Kidney (tissue), 13 donors: ENCODE measurements at regions not wholly inside any gene's neighbourhood (a gene's known extent, or its start where the extent isn't known, plus 50 kb on each side); places are given as distances from the start of the nearest gene placed in this dataset.

Experiments
- DNase-seq, 5 donors: peaks; one replicate each; pipeline ENCODE4 v3.0.0-alpha.2; 2013 to 2020
- FAIRE-seq: peaks from 2 replicates; lab custom pipeline; 2012; peaks lifted over from hg19 to GRCh38; lab: Jason Lieb, UNC
- H3K27ac ChIP-seq, 2 donors: one replicate each; pipeline ENCODE4 v1.7.0; 2013; ENCODE audit warnings: low read depth in 2 of 2, low read length in 2 of 2, inconsistent platforms in 1 of 2
- H3K27me3 ChIP-seq: one replicate; pipeline ENCODE4 v1.7.1; 2013; ENCODE audit warnings: low read length, inconsistent platforms; ENCODE audit not compliant: control insufficient read depth, insufficient read depth
- H3K36me3 ChIP-seq, 3 donors: one replicate each; pipeline versions ENCODE4 v1.7.0 to v1.7.1; 2013; ENCODE audit warnings: low read length in 3 of 3, control low read depth in 1 of 3, inconsistent platforms in 1 of 3; ENCODE audit not compliant: insufficient read depth in 3 of 3, control insufficient read depth in 2 of 3
- H3K4me1 ChIP-seq, 3 donors: one replicate each; pipeline versions ENCODE4 v1.7.0 to v1.7.1; 2013; ENCODE audit warnings: low read length in 3 of 3, inconsistent platforms in 1 of 3, low read depth in 1 of 3; ENCODE audit not compliant: control insufficient read depth in 2 of 3, insufficient read depth in 2 of 3
- H3K4me3 ChIP-seq, 3 donors: one replicate each; pipeline versions ENCODE4 v1.7.0 to v1.8.1; 2013; ENCODE audit warnings: low read length in 3 of 3, control low read depth in 1 of 3, inconsistent platforms in 1 of 3
- H3K9ac ChIP-seq, 3 donors: one replicate each; pipeline versions ENCODE4 v1.7.0 to v1.7.1; 2013; ENCODE audit warnings: low read length in 3 of 3, control low read depth in 1 of 3, inconsistent platforms in 1 of 3
- H3K9me3 ChIP-seq, 3 donors: one replicate each; pipeline versions ENCODE4 v1.7.0 to v1.7.1; 2013; ENCODE audit warnings: low read length in 3 of 3, control low read depth in 1 of 3, inconsistent platforms in 1 of 3; ENCODE audit not compliant: control insufficient read depth in 2 of 3, insufficient read depth in 1 of 3
- intact Hi-C: fragments of 100-400 bp; cut with DNase I; formaldehyde crosslinking; loops from one replicate; pipeline ENCODE4 v1.11.1; 2022
- TF ChIP-seq, protein P1 (sequence below): IDR thresholded peaks from 3 replicates; pipeline ENCODE4 v1.5.1; 2012; ENCODE audit warnings: mild to moderate bottlenecking, moderate library complexity, borderline replicate concordance; ENCODE audit not compliant: insufficient read depth; ENCODE audit errors: extremely low read depth
- donor health status: control.
- donor health status: control.
- donor health status: control.
- donor health status: control.
- donor health status: control.
- donor health status: DM: yes; HTN: yes; CAD: no.
- donor health status: Normal renal cell carcinoma (clear cell type).

DNA sequence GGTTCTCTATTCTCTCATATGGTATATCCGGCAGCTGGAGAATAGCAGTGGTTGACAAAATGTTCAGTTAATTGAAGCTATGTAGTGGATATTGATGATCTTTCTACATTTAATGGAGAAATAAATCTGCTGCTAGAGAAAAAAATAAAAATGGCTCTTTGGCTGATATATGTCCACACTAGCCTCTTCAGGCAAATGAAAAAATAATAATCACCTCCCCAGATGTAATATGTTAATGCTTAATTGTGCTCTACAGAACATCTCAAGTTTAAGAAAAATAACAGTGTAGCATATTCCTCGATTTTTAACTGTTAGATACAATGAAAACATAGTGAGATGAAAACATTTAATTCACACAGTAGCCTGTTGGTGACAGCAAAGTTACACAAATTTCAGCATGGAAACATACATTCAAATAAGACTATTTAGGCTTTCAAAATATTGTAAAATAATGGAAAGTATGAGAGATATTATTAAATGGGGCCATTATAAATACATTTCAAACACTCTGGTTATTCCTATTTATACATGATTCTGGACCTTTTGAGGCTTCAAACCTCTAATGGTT is 543.0 kb downstream of the MAT2B start:
- Histone ChIP-seq H3K9ac (no peak overlapping the region), H3K27ac (no peak overlapping the region), H3K4me1 (no peaks in the 10 kb centered on the region), H3K36me3 (no peaks in the 10 kb centered on the region), H3K9me3 (no peaks in the 10 kb centered on the region), H3K4me3 (no peak overlapping the region), H3K27me3 (no peaks in the 10 kb centered on the region)
- peak; percentile 21 for FAIRE-seq
- TF ChIP-seq, protein P1, sequence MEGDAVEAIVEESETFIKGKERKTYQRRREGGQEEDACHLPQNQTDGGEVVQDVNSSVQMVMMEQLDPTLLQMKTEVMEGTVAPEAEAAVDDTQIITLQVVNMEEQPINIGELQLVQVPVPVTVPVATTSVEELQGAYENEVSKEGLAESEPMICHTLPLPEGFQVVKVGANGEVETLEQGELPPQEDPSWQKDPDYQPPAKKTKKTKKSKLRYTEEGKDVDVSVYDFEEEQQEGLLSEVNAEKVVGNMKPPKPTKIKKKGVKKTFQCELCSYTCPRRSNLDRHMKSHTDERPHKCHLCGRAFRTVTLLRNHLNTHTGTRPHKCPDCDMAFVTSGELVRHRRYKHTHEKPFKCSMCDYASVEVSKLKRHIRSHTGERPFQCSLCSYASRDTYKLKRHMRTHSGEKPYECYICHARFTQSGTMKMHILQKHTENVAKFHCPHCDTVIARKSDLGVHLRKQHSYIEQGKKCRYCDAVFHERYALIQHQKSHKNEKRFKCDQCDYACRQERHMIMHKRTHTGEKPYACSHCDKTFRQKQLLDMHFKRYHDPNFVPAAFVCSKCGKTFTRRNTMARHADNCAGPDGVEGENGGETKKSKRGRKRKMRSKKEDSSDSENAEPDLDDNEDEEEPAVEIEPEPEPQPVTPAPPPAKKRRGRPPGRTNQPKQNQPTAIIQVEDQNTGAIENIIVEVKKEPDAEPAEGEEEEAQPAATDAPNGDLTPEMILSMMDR, result peak; percentile 37
- peak in 1 of 5 donors; percentile 28 for DNase-seq
- intact Hi-C loops, result no loop called here

DNA sequence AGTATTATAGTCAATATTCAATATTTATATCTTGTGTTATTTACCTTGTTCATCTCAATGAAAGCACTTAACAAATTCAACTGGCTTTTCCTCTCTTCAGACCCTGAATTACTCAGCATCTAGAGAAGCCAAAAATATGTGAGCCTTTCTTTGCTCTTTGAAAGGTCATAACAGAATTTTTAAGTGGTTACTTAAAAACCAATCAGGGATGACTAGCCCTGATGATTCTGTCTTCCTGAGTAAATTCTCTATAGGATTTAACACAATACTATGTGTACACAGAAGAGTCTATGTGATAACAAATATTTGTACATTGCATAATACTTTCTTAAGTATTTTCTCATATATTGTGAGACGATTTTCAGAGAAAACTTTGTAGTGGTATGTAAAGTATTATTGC is 546.3 kb downstream of the MAT2B start:
- H3K36me3 ChIP-seq, result no peaks in the 10 kb centered on the region
- H3K9me3 ChIP-seq, result no peaks in the 10 kb centered on the region
- DNase-seq, result no peak
- intact Hi-C loops, result no loop called here
- TF ChIP-seq, protein P1, result no peak
- H3K27me3 ChIP-seq, result no peaks in the 10 kb centered on the region
- H3K4me1 ChIP-seq, result no peaks in the 10 kb centered on the region
- H3K4me3 ChIP-seq, result no peak overlapping the region
- no peak for FAIRE-seq
- no peak overlapping the region for H3K9ac ChIP-seq
- H3K27ac ChIP-seq, result no peak overlapping the region

DNA sequence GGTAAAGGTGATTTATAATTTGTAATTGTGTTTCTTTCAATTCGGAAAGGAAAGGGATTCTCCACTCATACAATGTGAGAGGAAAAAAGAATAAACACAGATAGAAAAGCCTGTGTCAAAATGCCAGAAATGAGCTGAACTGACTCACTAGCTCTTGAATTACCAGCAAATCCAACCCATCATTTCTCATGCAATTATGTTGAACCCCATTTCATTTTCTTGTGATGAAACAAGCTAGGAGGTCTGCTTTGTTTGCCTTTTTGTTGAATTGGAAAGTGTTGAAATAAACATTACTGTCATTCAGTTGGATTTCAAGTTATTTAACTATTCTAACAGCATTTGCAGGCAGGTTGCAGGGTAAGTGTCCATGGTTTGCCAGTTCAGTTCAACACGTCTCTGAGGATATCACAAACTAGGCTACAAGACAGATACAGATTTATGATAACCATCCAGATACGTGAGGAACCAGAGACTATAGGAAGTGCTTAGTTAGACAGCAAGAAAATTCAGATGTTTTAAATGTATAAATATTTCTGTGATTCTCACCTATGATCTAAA is 547.2 kb downstream of the MAT2B start:
- intact Hi-C loops, result no loop called here
- TF ChIP-seq, protein P1, result no peak

More for the DNA sequence above, 547.2 kb downstream of the MAT2B start:
- FAIRE-seq (no peak), DNase-seq (no peak)
- no peaks in the 10 kb centered on the region for H3K9me3 ChIP-seq
- no peak overlapping the region for H3K9ac ChIP-seq
- no peak overlapping the region for H3K4me3 ChIP-seq
- H3K4me1 ChIP-seq, result no peaks in the 10 kb centered on the region
- H3K27me3 ChIP-seq, result no peaks in the 10 kb centered on the region
- no peaks in the 10 kb centered on the region for H3K36me3 ChIP-seq
- H3K27ac ChIP-seq, result no peak overlapping the region
